ENCODE measurements at regions not wholly inside any gene's neighbourhood (a gene's known extent, or its start where the extent isn't known, plus 50 kb on each side); places are given as distances from the start of the nearest gene placed in this dataset.

- TF ChIP-seq EZH2 (IDR thresholded peaks at IDR 0.05; ENCODE audit: low read length, missing control alignments) = no peak
- TF ChIP-seq CTCF (conservative IDR thresholded peaks at IDR 0.05 in 1 of 2, IDR thresholded peaks at IDR 0.05 in 1 of 2; ENCODE audit: low read depth in 1 of 2, low read length in 2 of 2) = no peak
Measured at GRCh38 chr6:88266126-88266525, 100.0 kb upstream of the CNR1 start.

Data from fibroblast of lung (primary cell).